OCI-LY3 (cell line): ENCODE measurements at regions not wholly inside any gene's neighbourhood (a gene's known extent, or its start where the extent isn't known, plus 50 kb on each side); places are given as distances from the start of the nearest gene placed in this dataset.

Experiments
- H2AFZ ChIP-seq: fragments of 200-600, 300-600 bp; shearing (Covaris generic); 2 replicates; pipeline ENCODE4 v1.6.0; 2014; ENCODE audit warnings: antibody characterized with exemption, low read depth, low read length
- H3K27ac ChIP-seq: fragments of 200-600, 300-600 bp; sonication (generic); 2 replicates; pipeline ENCODE4 v1.5.1; 2014; ENCODE audit warnings: mild to moderate bottlenecking, low read length, moderate library complexity, mixed read lengths
- H3K27me3 ChIP-seq: fragments of 200-600, 300-600 bp; sonication (generic); 2 replicates; pipeline ENCODE4 v1.6.1; 2014; ENCODE audit warnings: low read depth, low read length, mixed read lengths
- H3K36me3 ChIP-seq: fragments of 200-600, 300-600 bp; sonication (generic); replicated peaks from 2 replicates; pipeline ENCODE3; 2014; ENCODE audit warnings: low read depth, low read length, mixed read lengths
- H3K4me1 ChIP-seq: fragments of 300-600, 200-600 bp; sonication (generic); 2 replicates; pipeline ENCODE4 v1.6.1; 2014; ENCODE audit warnings: low read length, mixed read lengths
- H3K4me2 ChIP-seq: fragments of 200-600, 300-600 bp; sonication (generic); 2 replicates; pipeline ENCODE4 v1.6.1; 2014; ENCODE audit warnings: low read length, mixed read lengths
- H3K4me3 ChIP-seq: fragments of 300-600, 200-600 bp; sonication (generic); 2 replicates; pipeline ENCODE4 v1.5.1; 2014; ENCODE audit warnings: antibody characterized with exemption, mild to moderate bottlenecking, low read length, moderate library complexity
- H3K79me2 ChIP-seq: fragments of 300-600, 200-600 bp; shearing (Covaris generic); 2 replicates; pipeline ENCODE4 v1.6.1; 2014; ENCODE audit warnings: mild to moderate bottlenecking, low read length, mixed read lengths
- H3K9ac ChIP-seq: fragments of 300-600, 200-600 bp; shearing (Covaris generic); 2 replicates; pipeline ENCODE4 v1.6.0; 2014; ENCODE audit warnings: mild to moderate bottlenecking, low read length, moderate library complexity
- H3K9me3 ChIP-seq: fragments of 200-600, 300-600 bp; shearing (Covaris generic); 2 replicates; pipeline ENCODE4 v1.6.1; 2014; ENCODE audit warnings: low read length, mixed read lengths; ENCODE audit not compliant: insufficient read depth
- H4K20me1 ChIP-seq: fragments of 200-600, 300-600 bp; sonication (generic); 2 replicates; pipeline ENCODE4 v1.6.1; 2016; ENCODE audit warnings: low read length, mixed read lengths; ENCODE audit not compliant: insufficient read depth
- CTCF ChIP-seq: fragments of 200-600, 300-600 bp; sonication (generic); IDR thresholded peaks from 2 replicates; pipeline ENCODE4 v1.5.1; 2014; ENCODE audit warnings: antibody characterized with exemption, low read length, low read depth
- EZH2phosphoT487 ChIP-seq: fragments of 200-600 bp; shearing (Covaris generic); IDR thresholded peaks from 2 replicates; pipeline ENCODE4 v1.6.1; 2018; ENCODE audit warnings: antibody characterized with exemption, mixed run types, low read depth

- no peaks in the 10 kb centered on the region for H3K36me3 ChIP-seq
- no peak overlapping the region for H3K27ac ChIP-seq
- H4K20me1 ChIP-seq = no peaks in the 10 kb centered on the region
- no peak overlapping the region for H3K9ac ChIP-seq
- no peak overlapping the region for H3K4me2 ChIP-seq
- no peaks in the 10 kb centered on the region for H3K79me2 ChIP-seq
- no peak overlapping the region for H3K4me3 ChIP-seq
- H2AFZ ChIP-seq = no peak overlapping the region
- no peaks in the 10 kb centered on the region for H3K9me3 ChIP-seq
- no peak for TF ChIP-seq CTCF
- TF ChIP-seq EZH2phosphoT487 = no peak
- H3K27me3 ChIP-seq = no peaks in the 10 kb centered on the region
- H3K4me1 ChIP-seq = peaks cover 10% of the 10 kb centered on the region
These were observed 315.6 kb downstream of the PCDH7 start for GRCh38 chr4:31035761-31036160.

DNA sequence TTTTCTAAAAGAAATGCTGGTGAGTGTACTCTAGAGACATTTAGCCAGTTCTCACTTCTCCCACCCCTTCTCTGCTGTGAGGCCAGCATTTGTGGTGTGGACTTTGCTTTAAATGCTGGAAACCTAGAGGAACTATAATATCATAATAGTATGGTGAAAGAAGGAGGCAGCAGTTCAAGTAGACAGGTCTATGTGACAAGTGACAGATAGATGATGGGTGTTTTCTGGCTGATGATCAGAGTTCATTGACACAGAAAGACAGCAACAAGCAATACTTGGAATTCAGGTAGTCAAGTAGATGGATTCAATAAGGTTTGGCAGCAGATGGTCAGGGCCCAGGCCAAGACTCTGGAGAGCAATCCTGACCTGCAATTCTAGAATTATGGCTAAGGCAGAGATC, 317.5 kb downstream of the PCDH7 start:
- Histone ChIP-seq H3K9me3 (no peaks in the 10 kb centered on the region), H3K27me3 (no peaks in the 10 kb centered on the region), H3K79me2 (no peaks in the 10 kb centered on the region), H3K4me1 (peaks cover 10% of the 10 kb centered on the region), H3K27ac (no peak overlapping the region), H2AFZ (no peak overlapping the region), H3K36me3 (no peaks in the 10 kb centered on the region), H3K4me3 (no peak overlapping the region), H4K20me1 (no peaks in the 10 kb centered on the region), H3K9ac (no peak overlapping the region), H3K4me2 (no peak overlapping the region)
- TF ChIP-seq EZH2phosphoT487 = no peak
- TF ChIP-seq CTCF = no peak

DNA sequence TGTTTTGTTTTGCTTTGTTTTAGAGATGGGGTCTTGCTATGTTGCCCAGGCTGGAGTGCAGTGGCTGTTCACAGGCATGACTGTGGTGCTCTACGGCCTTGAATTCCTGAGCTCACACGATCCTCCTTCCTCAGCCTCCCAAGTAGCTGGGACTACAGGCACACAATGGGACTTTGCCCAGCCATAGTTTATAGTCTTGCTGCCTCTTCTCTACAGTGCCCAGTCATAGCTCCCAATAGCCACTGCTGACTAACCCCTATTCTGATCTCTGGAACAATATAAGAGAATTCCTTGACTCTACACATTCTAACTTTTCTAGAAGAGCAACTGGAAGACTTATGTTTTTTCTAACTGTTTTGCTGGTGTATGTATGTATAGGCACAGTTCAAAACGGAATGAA, 319.2 kb downstream of the PCDH7 start:
- no peak overlapping the region for H3K4me3 ChIP-seq
- no peak overlapping the region for H3K4me2 ChIP-seq
- H3K27me3 ChIP-seq = no peaks in the 10 kb centered on the region
- H3K4me1 ChIP-seq = peaks cover 10% of the 10 kb centered on the region
- H3K27ac ChIP-seq = no peak overlapping the region
- H3K9me3 ChIP-seq = no peaks in the 10 kb centered on the region
- H3K36me3 ChIP-seq = no peaks in the 10 kb centered on the region
- H3K79me2 ChIP-seq = no peaks in the 10 kb centered on the region
- H4K20me1 ChIP-seq = no peaks in the 10 kb centered on the region
- H2AFZ ChIP-seq = no peak overlapping the region
- TF ChIP-seq CTCF (no peak), EZH2phosphoT487 (no peak)
- H3K9ac ChIP-seq = no peak overlapping the region

DNA sequence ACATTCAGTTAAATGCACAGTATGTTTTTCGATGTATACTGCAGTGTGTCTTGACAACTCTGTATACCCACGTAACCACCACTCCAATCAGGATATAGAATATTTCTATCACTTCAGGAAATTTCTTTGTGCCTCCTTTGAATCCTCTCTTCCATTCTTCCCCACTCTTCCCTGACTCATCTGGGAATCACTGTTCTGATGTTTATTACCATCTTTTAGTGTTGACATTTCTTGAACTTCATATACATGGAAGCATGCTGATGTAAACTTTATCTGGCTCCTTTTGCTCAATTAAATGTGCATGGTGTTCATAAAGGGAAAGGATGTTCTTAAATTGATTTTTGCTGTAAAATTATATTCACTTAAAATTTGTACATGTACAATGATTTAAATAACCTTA, 319.9 kb downstream of the PCDH7 start:
- no peaks in the 10 kb centered on the region for H3K79me2 ChIP-seq
- H2AFZ ChIP-seq = no peak overlapping the region
- H3K27me3 ChIP-seq = no peaks in the 10 kb centered on the region
- no peak overlapping the region for H3K27ac ChIP-seq
- H3K4me2 ChIP-seq = no peak overlapping the region
- H3K9me3 ChIP-seq = no peaks in the 10 kb centered on the region
- TF ChIP-seq EZH2phosphoT487 = no peak
- no peak for TF ChIP-seq CTCF
- H4K20me1 ChIP-seq = no peaks in the 10 kb centered on the region
- H3K4me3 ChIP-seq = no peak overlapping the region
- peaks cover 10% of the 10 kb centered on the region for H3K4me1 ChIP-seq
- H3K9ac ChIP-seq = no peak overlapping the region
- no peaks in the 10 kb centered on the region for H3K36me3 ChIP-seq
